ENCODE measurements at regions not wholly inside any gene's neighbourhood (a gene's known extent, or its start where the extent isn't known, plus 50 kb on each side); places are given as distances from the start of the nearest gene placed in this dataset.

GRCh38 chr14:53709381-53709780 lies 247.2 kb downstream of the BMP4 start:
- TF ChIP-seq, protein P1, sequence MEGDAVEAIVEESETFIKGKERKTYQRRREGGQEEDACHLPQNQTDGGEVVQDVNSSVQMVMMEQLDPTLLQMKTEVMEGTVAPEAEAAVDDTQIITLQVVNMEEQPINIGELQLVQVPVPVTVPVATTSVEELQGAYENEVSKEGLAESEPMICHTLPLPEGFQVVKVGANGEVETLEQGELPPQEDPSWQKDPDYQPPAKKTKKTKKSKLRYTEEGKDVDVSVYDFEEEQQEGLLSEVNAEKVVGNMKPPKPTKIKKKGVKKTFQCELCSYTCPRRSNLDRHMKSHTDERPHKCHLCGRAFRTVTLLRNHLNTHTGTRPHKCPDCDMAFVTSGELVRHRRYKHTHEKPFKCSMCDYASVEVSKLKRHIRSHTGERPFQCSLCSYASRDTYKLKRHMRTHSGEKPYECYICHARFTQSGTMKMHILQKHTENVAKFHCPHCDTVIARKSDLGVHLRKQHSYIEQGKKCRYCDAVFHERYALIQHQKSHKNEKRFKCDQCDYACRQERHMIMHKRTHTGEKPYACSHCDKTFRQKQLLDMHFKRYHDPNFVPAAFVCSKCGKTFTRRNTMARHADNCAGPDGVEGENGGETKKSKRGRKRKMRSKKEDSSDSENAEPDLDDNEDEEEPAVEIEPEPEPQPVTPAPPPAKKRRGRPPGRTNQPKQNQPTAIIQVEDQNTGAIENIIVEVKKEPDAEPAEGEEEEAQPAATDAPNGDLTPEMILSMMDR (IDR thresholded peaks at IDR 0.05) = no peak
- no peak for TF ChIP-seq POLR2A (IDR thresholded peaks at IDR 0.05)
